Gastrocnemius medialis (tissue), 4 donors: ENCODE measurements at regions not wholly inside any gene's neighbourhood (a gene's known extent, or its start where the extent isn't known, plus 50 kb on each side); places are given as distances from the start of the nearest gene placed in this dataset.

Experiments
- ATAC-seq, 2 donors: fragments of 150-250 bp; one replicate each; pipeline ENCODE4 v1.9.1; 2016
- DNase-seq, 2 donors: peaks; one replicate each; pipeline ENCODE4 v3.0.0-alpha.2; 2019
- H3K27ac ChIP-seq, 4 donors: fragments of 200-600 bp; sonication (generic); 1 replicate in 1 of 4; 2 replicates in 3 of 4; pipeline ENCODE4 v1.5.1; 2016 to 2018; ENCODE audit warnings: mild to moderate bottlenecking in 2 of 4, moderate library complexity in 1 of 4
- H3K27me3 ChIP-seq, 3 donors: fragments of 200-600 bp; sonication (generic) in 2 of 3; 1 replicate in 1 of 3; 2 replicates in 2 of 3; pipeline versions ENCODE4 v1.5.1 to v1.6.0; 2016 to 2019; ENCODE audit warnings: mild to moderate bottlenecking in 1 of 3, moderate library complexity in 1 of 3
- H3K36me3 ChIP-seq, 2 donors: fragments of 200-600 bp; sonication (generic) in 1 of 2; one replicate each; pipeline ENCODE4 v1.5.1; 2017 to 2018
- H3K4me1 ChIP-seq, 2 donors: fragments of 200-600 bp; sonication (generic) in 1 of 2; one replicate each; pipeline ENCODE4 v1.5.1; 2016 to 2017; ENCODE audit warnings: mild to moderate bottlenecking in 2 of 2
- H3K4me3 ChIP-seq, 4 donors: fragments of 200-600 bp; sonication (generic) in 3 of 4; 1 replicate in 1 of 4; 2 replicates in 3 of 4; pipeline ENCODE4 v1.5.1; 2016 to 2019; ENCODE audit warnings: mild to moderate bottlenecking in 2 of 4
- H3K9me3 ChIP-seq, 3 donors: fragments of 200-600 bp; sonication (generic) in 2 of 3; 1 replicate in 1 of 3; 2 replicates in 2 of 3; pipeline ENCODE4 v1.5.1; 2016 to 2019
- CTCF ChIP-seq, 5 experiments: fragments of 450-650 bp in 3 of 5; fragments of 200-600 bp in 2 of 5; sonication (generic) in 2 of 5; IDR thresholded peaks in 4 of 5; conservative IDR thresholded peaks in 1 of 5; 1 replicate in 4 of 5; 2 replicates in 1 of 5; pipeline ENCODE4 v1.5.1; 2016 to 2019; ENCODE audit warnings: antibody characterized with exemption in 5 of 5, mild to moderate bottlenecking in 3 of 5, moderate library complexity in 3 of 5
- POLR2A ChIP-seq, 2 donors: fragments of 450-650 bp; IDR thresholded peaks; one replicate each; pipeline ENCODE4 v1.6.1; 2017; ENCODE audit warnings: antibody characterized with exemption in 2 of 2, mild to moderate bottlenecking in 2 of 2, moderate library complexity in 2 of 2
- in situ Hi-C, 4 donors: fragments of 200-750 bp; cut with MboI; loops; one replicate each; pipeline versions ENCODE4 v1.15.0 to v1.8.0; 2017; ENCODE audit warnings: low sequenced_read_pairs in 4 of 4
- intact Hi-C: fragments of 100-400 bp; cut with DNase I; formaldehyde crosslinking; loops from one replicate; pipeline ENCODE4 v1.15.1; 2023; ENCODE audit warnings: low total_unique reads

GRCh38 chr17:65370669-65371131, 190.7 kb downstream of the AXIN2 start:
- DNase-seq = no peak
- H3K4me3 ChIP-seq = no peak overlapping the region
- no peaks in the 10 kb centered on the region for H3K27me3 ChIP-seq
- in situ Hi-C loops (no loop called here), intact Hi-C loops (no loop called here)
- no peaks in the 10 kb centered on the region for H3K9me3 ChIP-seq
- peaks cover 0 to 6% of the 10 kb centered on the region in 2 donors for H3K4me1 ChIP-seq
- no peak overlapping the region for H3K27ac ChIP-seq
- H3K36me3 ChIP-seq = no peaks in the 10 kb centered on the region
- no peak for ATAC-seq
- TF ChIP-seq CTCF (IDR thresholded peaks at IDR 0.05 in 4 of 5, conservative IDR thresholded peaks at IDR 0.05 in 1 of 5) (no peak), POLR2A (IDR thresholded peaks at IDR 0.05) (no peak)

- intact Hi-C loops (no loop called here), in situ Hi-C loops (no loop called here)
- H3K4me3 ChIP-seq = no peak overlapping the region
- no peaks in the 10 kb centered on the region for H3K9me3 ChIP-seq
- H3K27me3 ChIP-seq = no peaks in the 10 kb centered on the region
- ATAC-seq (no peak), DNase-seq (no peak)
- TF ChIP-seq POLR2A (IDR thresholded peaks at IDR 0.05) = no peak
- no peak for TF ChIP-seq CTCF (IDR thresholded peaks at IDR 0.05 in 4 of 5, conservative IDR thresholded peaks at IDR 0.05 in 1 of 5)
- H3K27ac ChIP-seq = no peak overlapping the region
- peaks cover 0 to 6% of the 10 kb centered on the region in 2 donors for H3K4me1 ChIP-seq
- H3K36me3 ChIP-seq = no peaks in the 10 kb centered on the region
Measured at GRCh38 chr17:65368341-65368740, 193.1 kb downstream of the AXIN2 start.

GRCh38 chr17:65366102-65366844, 195.2 kb downstream of the AXIN2 start:
- Histone ChIP-seq H3K27ac (no peak overlapping the region), H3K36me3 (no peaks in the 10 kb centered on the region), H3K4me1 (peaks cover 6 to 8% of the 10 kb centered on the region in 2 donors), H3K9me3 (no peaks in the 10 kb centered on the region), H3K27me3 (no peaks in the 10 kb centered on the region), H3K4me3 (no peak overlapping the region)
- no peak for TF ChIP-seq POLR2A (IDR thresholded peaks at IDR 0.05)
- TF ChIP-seq CTCF (IDR thresholded peaks at IDR 0.05 in 4 of 5, conservative IDR thresholded peaks at IDR 0.05 in 1 of 5) = no peak
- intact Hi-C loops = no loop called here
- in situ Hi-C loops = no loop called here
- no peak for DNase-seq
- ATAC-seq = no peak

GRCh38 chr17:65365169-65365568, 196.3 kb downstream of the AXIN2 start:
- no peak overlapping the region for H3K27ac ChIP-seq
- intact Hi-C loops (no loop called here), in situ Hi-C loops (no loop called here)
- H3K36me3 ChIP-seq = no peaks in the 10 kb centered on the region
- H3K27me3 ChIP-seq = no peaks in the 10 kb centered on the region
- no peaks in the 10 kb centered on the region for H3K9me3 ChIP-seq
- DNase-seq (no peak), ATAC-seq (no peak)
- H3K4me3 ChIP-seq = no peak overlapping the region
- H3K4me1 ChIP-seq = peaks cover 6 to 8% of the 10 kb centered on the region in 2 donors
- TF ChIP-seq POLR2A (IDR thresholded peaks at IDR 0.05) (no peak), CTCF (IDR thresholded peaks at IDR 0.05 in 4 of 5, conservative IDR thresholded peaks at IDR 0.05 in 1 of 5) (no peak)
